ENCODE measurements at regions not wholly inside any gene's neighbourhood (a gene's known extent, or its start where the extent isn't known, plus 50 kb on each side); places are given as distances from the start of the nearest gene placed in this dataset.

DNA sequence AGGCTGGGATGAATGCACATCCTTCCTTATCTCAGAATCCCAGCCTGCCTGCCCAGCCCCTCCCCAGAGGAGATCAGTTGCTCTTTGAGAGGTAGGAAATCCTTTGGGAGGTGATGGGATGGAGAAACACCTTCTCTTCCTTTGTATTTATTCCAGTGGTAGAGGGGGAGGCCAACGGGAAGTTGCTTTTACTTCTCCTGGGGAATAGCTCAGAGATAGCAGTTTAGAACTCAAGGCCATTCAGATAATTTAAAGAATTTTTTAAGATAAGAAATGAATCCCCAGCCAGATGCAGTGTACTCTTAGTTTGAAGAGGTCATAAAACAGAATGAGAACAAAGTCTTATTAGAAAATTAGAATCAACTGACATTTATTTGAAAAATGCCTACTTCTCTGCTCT lies 67.4 kb upstream of the PPM1B start:
- ATAC-seq = no peak
- Histone ChIP-seq H3K4me1 (peaks cover 13% of the 10 kb centered on the region), H3K27ac (peak overlapping the region in 1 of 2 experiments; percentile 57; a peak in 1 of 6 replicates), H3K4me2 (no peak overlapping the region), H3K4me3 (no peak overlapping the region), H3K9me3 (no peaks in the 10 kb centered on the region)
- ChIA-PET CTCF (interaction anchor here (0.8 to 1.3 kb wide), 4 partner anchors 9 to 19 kb away, joined by 3 to 5 read pairs (median 3); no protein-coding TSS in a partner anchor), POLR2A (interaction anchor here (1.7 kb wide), 1 partner anchor 67 kb away, joined by 4 read pairs; no protein-coding TSS in a partner anchor)
- FAIRE-seq = no peak
- no peak for DNase-seq (ENCODE audit: low read depth in 1 of 2, low spot score in 1 of 2)
- TF ChIP-seq TP53 (CRISPR knock-in tag; IDR thresholded peaks at IDR 0.05) (no peak), KDM1A (IDR thresholded peaks at IDR 0.05; ENCODE audit: low read depth) (no peak), NFE2L2 (conservative IDR thresholded peaks at IDR 0.05; ENCODE audit: low read length) (no peak), HEYL (CRISPR knock-in tag; IDR thresholded peaks at IDR 0.05) (no peak), ZSCAN20 (CRISPR knock-in tag; IDR thresholded peaks at IDR 0.05) (no peak), MAFK (IDR thresholded peaks at IDR 0.05; ENCODE audit: partially characterized antibody) (no peak), SREBF2 (IDR thresholded peaks at IDR 0.05) (no peak), HOXB13 (CRISPR knock-in tag; IDR thresholded peaks at IDR 0.05; ENCODE audit: low read depth) (no peak), RCOR1 (IDR thresholded peaks at IDR 0.05; ENCODE audit: low read depth, low read length) (no peak), SMC3 (IDR thresholded peaks at IDR 0.05) (no peak), RFX5 (IDR thresholded peaks at IDR 0.05) (no peak), NR3C1 (IDR thresholded peaks at IDR 0.05) (no peak), RARB (CRISPR knock-in tag; IDR thresholded peaks at IDR 0.05) (no peak), HOXA7 (CRISPR knock-in tag; IDR thresholded peaks at IDR 0.05) (no peak), NPAS2 (CRISPR knock-in tag; IDR thresholded peaks at IDR 0.05; ENCODE audit: borderline replicate concordance) (no peak), JUN (IDR thresholded peaks at IDR 0.05) (no peak)
- TF ChIP-seq, protein P1, sequence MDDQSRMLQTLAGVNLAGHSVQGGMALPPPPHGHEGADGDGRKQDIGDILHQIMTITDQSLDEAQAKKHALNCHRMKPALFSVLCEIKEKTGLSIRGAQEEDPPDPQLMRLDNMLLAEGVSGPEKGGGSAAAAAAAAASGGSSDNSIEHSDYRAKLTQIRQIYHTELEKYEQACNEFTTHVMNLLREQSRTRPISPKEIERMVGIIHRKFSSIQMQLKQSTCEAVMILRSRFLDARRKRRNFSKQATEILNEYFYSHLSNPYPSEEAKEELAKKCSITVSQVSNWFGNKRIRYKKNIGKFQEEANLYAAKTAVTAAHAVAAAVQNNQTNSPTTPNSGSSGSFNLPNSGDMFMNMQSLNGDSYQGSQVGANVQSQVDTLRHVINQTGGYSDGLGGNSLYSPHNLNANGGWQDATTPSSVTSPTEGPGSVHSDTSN (IDR thresholded peaks at IDR 0.05) = no peak
- 88% methylated on average over 1 of the region's 1 CpG for WGBS (ENCODE audit: missing lambda C conversion rate)

DNA sequence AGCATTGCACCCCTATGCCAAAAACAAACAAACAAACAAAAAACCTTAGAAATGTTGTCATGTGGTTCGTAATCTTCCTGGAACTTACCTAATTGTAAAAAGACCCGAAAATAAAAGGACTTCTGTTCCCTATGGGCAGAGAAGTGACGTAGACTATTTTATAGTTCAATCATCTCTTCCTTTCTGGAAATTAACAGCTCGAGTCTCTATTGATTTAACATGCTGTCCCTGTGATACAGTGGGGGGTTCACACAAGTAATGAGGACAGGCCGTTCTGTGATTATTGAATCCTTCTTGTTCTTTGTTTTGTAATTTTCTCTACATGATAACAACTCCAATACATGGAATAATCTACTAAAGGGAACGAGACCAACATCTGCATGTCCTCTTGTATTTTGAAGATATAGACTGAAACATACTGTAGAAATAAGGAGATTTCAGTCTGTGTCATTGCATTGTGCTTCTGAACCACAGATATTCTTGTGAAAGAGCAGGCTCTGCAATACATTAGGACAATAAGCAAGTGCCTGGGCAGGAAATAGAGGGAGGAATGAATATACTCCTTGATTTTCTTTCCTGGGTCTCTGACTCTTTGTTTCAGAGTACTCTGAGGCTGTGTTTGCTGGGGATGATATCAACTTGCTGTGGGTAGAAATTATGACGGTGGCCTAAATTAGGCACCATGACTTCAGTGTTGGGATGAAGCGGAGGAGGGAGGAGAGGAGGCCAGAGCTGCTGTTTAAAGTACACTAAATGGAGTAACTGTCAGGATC lies 65.7 kb upstream of the PPM1B start:
- FAIRE-seq = no peak
- no peak for ATAC-seq
- Histone ChIP-seq H3K4me3 (no peak overlapping the region), H3K4me2 (no peak overlapping the region), H3K9me3 (no peaks in the 10 kb centered on the region), H3K4me1 (peaks cover 7% of the 10 kb centered on the region; the same call in 2 of the 3 replicates), H3K27ac (no peak overlapping the region)
- 65% methylated on average over 8 of the region's 8 CpGs for WGBS (ENCODE audit: missing lambda C conversion rate)
- ChIA-PET CTCF (interaction anchor here (1.5 to 1.9 kb wide), 3 partner anchors 15 to 59 kb away, joined by 4 to 6 read pairs (median 4); no protein-coding TSS in a partner anchor), POLR2A (no interaction called here)
- TF ChIP-seq HOXB5 (CRISPR knock-in tag; IDR thresholded peaks at IDR 0.05) (no peak), SREBF2 (IDR thresholded peaks at IDR 0.05) (no peak), NPAS2 (CRISPR knock-in tag; IDR thresholded peaks at IDR 0.05; ENCODE audit: borderline replicate concordance) (no peak), ZFP36 (IDR thresholded peaks at IDR 0.05; ENCODE audit: borderline replicate concordance, partially characterized antibody) (no peak), ESRRA (IDR thresholded peaks at IDR 0.05; ENCODE audit: borderline replicate concordance, low read length) (no peak), BHLHE40 (IDR thresholded peaks at IDR 0.05; ENCODE audit: low read depth, low read length) (no peak), RAD21 (conservative IDR thresholded peaks at IDR 0.05 in 1 of 2, IDR thresholded peaks at IDR 0.05 in 1 of 2) (no peak), SMC3 (IDR thresholded peaks at IDR 0.05) (no peak), KDM5A (IDR thresholded peaks at IDR 0.05) (no peak), RFX5 (IDR thresholded peaks at IDR 0.05) (no peak)
- TF ChIP-seq, protein P2, sequence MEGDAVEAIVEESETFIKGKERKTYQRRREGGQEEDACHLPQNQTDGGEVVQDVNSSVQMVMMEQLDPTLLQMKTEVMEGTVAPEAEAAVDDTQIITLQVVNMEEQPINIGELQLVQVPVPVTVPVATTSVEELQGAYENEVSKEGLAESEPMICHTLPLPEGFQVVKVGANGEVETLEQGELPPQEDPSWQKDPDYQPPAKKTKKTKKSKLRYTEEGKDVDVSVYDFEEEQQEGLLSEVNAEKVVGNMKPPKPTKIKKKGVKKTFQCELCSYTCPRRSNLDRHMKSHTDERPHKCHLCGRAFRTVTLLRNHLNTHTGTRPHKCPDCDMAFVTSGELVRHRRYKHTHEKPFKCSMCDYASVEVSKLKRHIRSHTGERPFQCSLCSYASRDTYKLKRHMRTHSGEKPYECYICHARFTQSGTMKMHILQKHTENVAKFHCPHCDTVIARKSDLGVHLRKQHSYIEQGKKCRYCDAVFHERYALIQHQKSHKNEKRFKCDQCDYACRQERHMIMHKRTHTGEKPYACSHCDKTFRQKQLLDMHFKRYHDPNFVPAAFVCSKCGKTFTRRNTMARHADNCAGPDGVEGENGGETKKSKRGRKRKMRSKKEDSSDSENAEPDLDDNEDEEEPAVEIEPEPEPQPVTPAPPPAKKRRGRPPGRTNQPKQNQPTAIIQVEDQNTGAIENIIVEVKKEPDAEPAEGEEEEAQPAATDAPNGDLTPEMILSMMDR (IDR thresholded peaks at IDR 0.05) = no peak
- TF ChIP-seq, protein P1 (IDR thresholded peaks at IDR 0.05) = no peak
- TF ChIP-seq, protein P3, sequence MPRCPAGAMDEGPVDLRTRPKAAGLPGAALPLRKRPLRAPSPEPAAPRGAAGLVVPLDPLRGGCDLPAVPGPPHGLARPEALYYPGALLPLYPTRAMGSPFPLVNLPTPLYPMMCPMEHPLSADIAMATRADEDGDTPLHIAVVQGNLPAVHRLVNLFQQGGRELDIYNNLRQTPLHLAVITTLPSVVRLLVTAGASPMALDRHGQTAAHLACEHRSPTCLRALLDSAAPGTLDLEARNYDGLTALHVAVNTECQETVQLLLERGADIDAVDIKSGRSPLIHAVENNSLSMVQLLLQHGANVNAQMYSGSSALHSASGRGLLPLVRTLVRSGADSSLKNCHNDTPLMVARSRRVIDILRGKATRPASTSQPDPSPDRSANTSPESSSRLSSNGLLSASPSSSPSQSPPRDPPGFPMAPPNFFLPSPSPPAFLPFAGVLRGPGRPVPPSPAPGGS (IDR thresholded peaks at IDR 0.05) = no peak
- no peak for DNase-seq (ENCODE audit: low read depth in 1 of 2, low spot score in 1 of 2)
